ENCODE measurements at regions not wholly inside any gene's neighbourhood (a gene's known extent, or its start where the extent isn't known, plus 50 kb on each side); places are given as distances from the start of the nearest gene placed in this dataset.

GRCh38 chr10:42962902-42963231 lies 114.0 kb upstream of the RET start:
- Histone ChIP-seq H3K9me3 (ENCODE audit: low read depth) (no peaks in the 10 kb centered on the region), H3K4me1 (no peaks in the 10 kb centered on the region), H3K4me2 (no peak overlapping the region), H3K27ac (no peak overlapping the region), H3K36me3 (no peaks in the 10 kb centered on the region), H3K79me2 (ENCODE audit: low read depth) (no peaks in the 10 kb centered on the region), H3K27me3 (no peaks in the 10 kb centered on the region), H3K9ac (no peak overlapping the region), H3K4me3 (no peak overlapping the region), H4K20me1 (ENCODE audit: low read depth) (no peaks in the 10 kb centered on the region), H3F3A (ENCODE audit: low read depth) (no peaks in the 10 kb centered on the region), H2AFZ (replicated peaks) (no peak overlapping the region)
- Mint-ChIP-seq H3K27me3 (ENCODE audit: insufficient read depth, low read depth) (peaks cover 6% of the 10 kb centered on the region), H3K9me3 (no peaks in the 10 kb centered on the region), H3K4me1 (peaks cover 4% of the 10 kb centered on the region), H3K27ac (no peak overlapping the region), H3K4me3 (no peak overlapping the region), H3K36me3 (no peaks in the 10 kb centered on the region)
- no peak for DNase-seq (ENCODE audit: low spot score)
- no peak for TF ChIP-seq EZH2phosphoT487 (IDR thresholded peaks at IDR 0.05)
- TF ChIP-seq, protein P1, sequence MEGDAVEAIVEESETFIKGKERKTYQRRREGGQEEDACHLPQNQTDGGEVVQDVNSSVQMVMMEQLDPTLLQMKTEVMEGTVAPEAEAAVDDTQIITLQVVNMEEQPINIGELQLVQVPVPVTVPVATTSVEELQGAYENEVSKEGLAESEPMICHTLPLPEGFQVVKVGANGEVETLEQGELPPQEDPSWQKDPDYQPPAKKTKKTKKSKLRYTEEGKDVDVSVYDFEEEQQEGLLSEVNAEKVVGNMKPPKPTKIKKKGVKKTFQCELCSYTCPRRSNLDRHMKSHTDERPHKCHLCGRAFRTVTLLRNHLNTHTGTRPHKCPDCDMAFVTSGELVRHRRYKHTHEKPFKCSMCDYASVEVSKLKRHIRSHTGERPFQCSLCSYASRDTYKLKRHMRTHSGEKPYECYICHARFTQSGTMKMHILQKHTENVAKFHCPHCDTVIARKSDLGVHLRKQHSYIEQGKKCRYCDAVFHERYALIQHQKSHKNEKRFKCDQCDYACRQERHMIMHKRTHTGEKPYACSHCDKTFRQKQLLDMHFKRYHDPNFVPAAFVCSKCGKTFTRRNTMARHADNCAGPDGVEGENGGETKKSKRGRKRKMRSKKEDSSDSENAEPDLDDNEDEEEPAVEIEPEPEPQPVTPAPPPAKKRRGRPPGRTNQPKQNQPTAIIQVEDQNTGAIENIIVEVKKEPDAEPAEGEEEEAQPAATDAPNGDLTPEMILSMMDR (IDR thresholded peaks at IDR 0.05): no peak

DNA sequence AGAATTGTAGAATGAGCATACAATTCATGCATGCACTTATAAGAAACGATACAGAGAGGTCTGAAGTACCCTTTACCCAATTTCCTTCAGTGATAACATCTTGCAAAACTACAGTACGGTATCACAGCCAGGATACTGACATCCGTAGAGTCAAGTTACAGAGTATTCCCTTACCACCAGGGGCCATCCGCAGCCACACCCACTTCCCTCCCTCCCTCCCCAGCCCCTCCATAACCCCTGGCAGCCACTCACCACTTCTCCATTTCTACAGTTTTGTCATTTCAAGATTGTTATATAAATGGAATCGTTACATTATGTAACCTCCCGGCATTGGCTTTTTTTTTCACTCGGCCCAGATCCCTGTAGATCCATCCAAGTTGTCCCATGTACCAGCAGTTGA lies 113.6 kb upstream of the RET start:
- Mint-ChIP-seq H3K9me3 (no peaks in the 10 kb centered on the region), H3K27ac (no peak overlapping the region)

GRCh38 chr10:42969147-42969546 lies 107.7 kb upstream of the RET start:
- H3K9me3 Mint-ChIP-seq: no peaks in the 10 kb centered on the region
- no peaks in the 10 kb centered on the region for H3K27me3 ChIP-seq
- no peak overlapping the region for H2AFZ ChIP-seq (replicated peaks)
- H3K4me1 Mint-ChIP-seq: no peaks in the 10 kb centered on the region
- no peak overlapping the region for H3K4me3 Mint-ChIP-seq
- no peaks in the 10 kb centered on the region for H3K79me2 ChIP-seq (ENCODE audit: low read depth)
- H3K4me1 ChIP-seq: no peaks in the 10 kb centered on the region
- no peak for DNase-seq (ENCODE audit: low spot score)
- H3K9me3 ChIP-seq (ENCODE audit: low read depth): no peaks in the 10 kb centered on the region
- no peak overlapping the region for H3K27ac Mint-ChIP-seq
- H3K36me3 Mint-ChIP-seq: no peaks in the 10 kb centered on the region
- no peak overlapping the region for H3K27ac ChIP-seq
- no peaks in the 10 kb centered on the region for H4K20me1 ChIP-seq (ENCODE audit: low read depth)
- H3F3A ChIP-seq (ENCODE audit: low read depth): no peaks in the 10 kb centered on the region
- no peak overlapping the region for H3K4me2 ChIP-seq
- H3K4me3 ChIP-seq: no peak overlapping the region
- TF ChIP-seq, protein P1 (IDR thresholded peaks at IDR 0.05): no peak
- TF ChIP-seq EZH2 (IDR thresholded peaks at IDR 0.05) (no peak), EZH2phosphoT487 (IDR thresholded peaks at IDR 0.05) (no peak)
- H3K36me3 ChIP-seq: no peaks in the 10 kb centered on the region
- H3K27me3 Mint-ChIP-seq (ENCODE audit: insufficient read depth, low read depth): peaks cover 2% of the 10 kb centered on the region
- no peak overlapping the region for H3K9ac ChIP-seq

More for the DNA sequence above, 113.6 kb upstream of the RET start:
- no peaks in the 10 kb centered on the region for H3K79me2 ChIP-seq (ENCODE audit: low read depth)
- no peaks in the 10 kb centered on the region for H3F3A ChIP-seq (ENCODE audit: low read depth)
- no peak overlapping the region for H3K27ac ChIP-seq
- H3K4me1 ChIP-seq: no peaks in the 10 kb centered on the region
- no peak for DNase-seq (ENCODE audit: low spot score)
- peaks cover 6% of the 10 kb centered on the region for H3K27me3 Mint-ChIP-seq (ENCODE audit: insufficient read depth, low read depth)
- peaks cover 4% of the 10 kb centered on the region for H3K4me1 Mint-ChIP-seq
- no peak overlapping the region for H3K4me2 ChIP-seq
- TF ChIP-seq EZH2phosphoT487 (IDR thresholded peaks at IDR 0.05) (no peak), EZH2 (IDR thresholded peaks at IDR 0.05) (no peak)
- TF ChIP-seq, protein P1 (IDR thresholded peaks at IDR 0.05): no peak
- H3K4me3 ChIP-seq: no peak overlapping the region
- H3K27me3 ChIP-seq: no peaks in the 10 kb centered on the region
- H3K4me3 Mint-ChIP-seq: no peak overlapping the region
- H4K20me1 ChIP-seq (ENCODE audit: low read depth): no peaks in the 10 kb centered on the region
- H3K9ac ChIP-seq: no peak overlapping the region
- no peak overlapping the region for H2AFZ ChIP-seq (replicated peaks)
- H3K36me3 ChIP-seq: no peaks in the 10 kb centered on the region
- H3K9me3 ChIP-seq (ENCODE audit: low read depth): no peaks in the 10 kb centered on the region
- no peaks in the 10 kb centered on the region for H3K36me3 Mint-ChIP-seq

GRCh38 chr10:42969909-42970308 lies 107.0 kb upstream of the RET start:
- H3F3A ChIP-seq (ENCODE audit: low read depth): no peaks in the 10 kb centered on the region
- Mint-ChIP-seq H3K27ac (no peak overlapping the region), H3K36me3 (no peaks in the 10 kb centered on the region), H3K4me3 (no peak overlapping the region), H3K9me3 (no peaks in the 10 kb centered on the region), H3K4me1 (no peaks in the 10 kb centered on the region), H3K27me3 (ENCODE audit: insufficient read depth, low read depth) (peaks cover 2% of the 10 kb centered on the region)
- no peak overlapping the region for H2AFZ ChIP-seq (replicated peaks)
- no peaks in the 10 kb centered on the region for H3K79me2 ChIP-seq (ENCODE audit: low read depth)
- no peak overlapping the region for H3K9ac ChIP-seq
- no peaks in the 10 kb centered on the region for H3K36me3 ChIP-seq
- H3K9me3 ChIP-seq (ENCODE audit: low read depth): no peaks in the 10 kb centered on the region
- H3K4me3 ChIP-seq: no peak overlapping the region
- no peaks in the 10 kb centered on the region for H3K27me3 ChIP-seq
- no peaks in the 10 kb centered on the region for H4K20me1 ChIP-seq (ENCODE audit: low read depth)
- no peak for DNase-seq (ENCODE audit: low spot score)
- H3K4me1 ChIP-seq: no peaks in the 10 kb centered on the region
- no peak overlapping the region for H3K27ac ChIP-seq
- no peak overlapping the region for H3K4me2 ChIP-seq
- TF ChIP-seq EZH2phosphoT487 (IDR thresholded peaks at IDR 0.05) (no peak), EZH2 (IDR thresholded peaks at IDR 0.05) (no peak)
- TF ChIP-seq, protein P1 (IDR thresholded peaks at IDR 0.05): no peak
